ENCODE measurements at regions not wholly inside any gene's neighbourhood (a gene's known extent, or its start where the extent isn't known, plus 50 kb on each side); places are given as distances from the start of the nearest gene placed in this dataset.
A peak's percentile ranks its signal among the peaks of the same experiment; 100 is the strongest.

DNA sequence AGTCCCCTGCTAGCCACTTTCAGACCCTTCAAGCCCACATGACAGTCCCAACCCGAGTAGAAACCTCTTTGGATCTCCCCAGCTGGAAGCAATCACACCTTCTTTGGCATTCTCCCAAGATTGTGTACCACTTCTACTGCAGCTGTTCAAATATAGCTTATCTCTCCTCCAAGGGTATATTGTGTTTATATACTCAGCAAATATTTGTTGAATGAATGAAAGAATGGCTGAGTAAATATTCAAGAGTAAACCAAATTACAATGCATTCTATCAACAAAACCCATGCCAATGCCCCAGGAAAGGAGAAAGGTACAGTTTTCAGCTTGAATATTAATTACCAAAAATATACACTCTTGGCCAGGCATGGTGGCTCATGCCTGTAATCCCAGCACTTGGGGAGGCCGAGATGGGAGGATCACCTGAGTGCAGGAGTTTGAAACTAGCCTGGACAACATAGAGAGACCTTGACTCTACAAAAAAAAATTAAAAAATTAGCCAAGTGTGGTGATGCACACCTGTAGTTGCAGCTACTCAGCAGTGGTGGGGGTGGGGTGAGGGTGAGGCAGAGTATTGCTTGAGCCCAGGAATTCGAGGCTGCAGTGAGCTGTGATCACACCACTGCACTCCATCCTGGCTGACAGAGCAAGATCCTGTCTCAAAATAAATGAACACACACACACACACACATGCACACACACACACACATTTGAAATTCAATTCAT is 68.5 kb downstream of the NIBAN1 start:
- no peaks in the 10 kb centered on the region for H3K36me3 ChIP-seq
- peaks cover 17 to 95% (median 53%) of the 10 kb centered on the region in 4 donors for H3K4me1 ChIP-seq
- TF ChIP-seq POLR2AphosphoS5 (IDR thresholded peaks at IDR 0.05) (peak in 2 of 3 donors; percentile 50 to 54), POLR2A (IDR thresholded peaks at IDR 0.05) (no peak)
- intact Hi-C loops (cut with DNase I; ENCODE audit: low total_unique reads) = no loop called here
- H3K9me3 ChIP-seq = no peaks in the 10 kb centered on the region
- H3K4me3 ChIP-seq = no peak overlapping the region
- no peaks in the 10 kb centered on the region for H3K27me3 ChIP-seq
- WGBS, 5 donors = 19 to 45% (median 33%) methylated on average over 3 of the region's 3 CpGs
- H3K27ac ChIP-seq = peak overlapping the region; percentile 27 to 72 (median 53)
- peak; percentile 47 to 88 for DNase-seq

DNA sequence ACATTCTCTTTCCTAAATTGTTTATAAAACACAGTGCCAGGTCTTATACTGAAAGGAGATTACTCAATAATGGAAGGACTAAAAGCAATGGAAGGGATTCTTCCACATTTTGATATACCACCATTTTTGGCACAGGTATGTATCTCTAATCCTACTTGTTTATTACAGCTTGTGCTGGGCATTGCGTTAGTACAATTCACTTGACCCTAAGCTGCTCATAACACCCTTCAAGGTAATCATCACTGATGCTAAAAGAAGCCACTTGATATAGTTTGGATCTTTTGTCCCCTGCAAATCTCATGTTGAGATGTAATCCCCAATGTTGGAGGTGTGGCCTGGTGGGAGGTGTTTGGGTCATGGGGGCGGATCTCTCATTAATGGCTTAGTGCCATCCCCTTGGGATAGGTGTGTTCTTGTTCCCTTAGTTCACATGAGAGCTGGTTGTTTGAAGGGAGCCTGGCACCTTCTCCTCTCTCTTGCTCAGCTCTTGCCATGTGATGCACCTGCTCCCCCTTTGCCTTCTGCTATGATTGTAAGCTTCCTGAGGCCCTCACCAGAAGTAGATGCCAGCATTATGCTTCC is 71.1 kb downstream of the NIBAN1 start:
- no peaks in the 10 kb centered on the region for H3K9me3 ChIP-seq
- H3K27me3 ChIP-seq = no peaks in the 10 kb centered on the region
- peak overlapping the region in 2 of 5 donors; percentile 4 to 72 for H3K27ac ChIP-seq
- TF ChIP-seq EP300 (IDR thresholded peaks at IDR 0.05) (no peak), POLR2AphosphoS5 (IDR thresholded peaks at IDR 0.05) (peak in 1 of 3 donors; percentile 21)
- no peak overlapping the region for H3K4me3 ChIP-seq
- peaks cover 17 to 80% (median 48%) of the 10 kb centered on the region in 4 donors for H3K4me1 ChIP-seq
- 75 to 88% (median 84%) methylated on average over 2 of the region's 2 CpGs for WGBS, 5 donors
- intact Hi-C loops (cut with DNase I; ENCODE audit: low total_unique reads) = no loop called here
- peaks cover 0 to 10% (median 7%) of the 10 kb centered on the region in 4 donors for H3K36me3 ChIP-seq
- no peak for DNase-seq

DNA sequence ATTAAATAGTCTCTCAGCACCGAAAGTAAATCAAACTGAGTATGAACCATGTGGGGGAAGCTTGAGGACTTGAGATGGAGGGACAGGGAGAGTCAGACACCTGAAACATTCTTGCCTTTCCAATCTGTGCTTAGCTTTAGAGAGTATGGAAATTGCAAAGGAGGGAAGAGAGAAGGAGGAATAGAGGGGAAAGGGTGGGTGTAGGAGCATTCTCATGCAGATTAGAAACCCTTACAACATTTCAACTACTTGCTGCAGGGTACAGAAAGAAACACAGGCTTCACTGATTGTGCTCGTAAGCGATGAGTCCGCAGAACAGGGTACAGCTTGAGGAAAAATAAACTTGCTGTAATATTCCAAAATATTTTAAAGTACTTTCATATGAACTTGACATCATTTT is 73.8 kb downstream of the NIBAN1 start:
- peaks cover 8 to 53% (median 31%) of the 10 kb centered on the region in 4 donors for H3K4me1 ChIP-seq
- no peak overlapping the region for H3K4me3 ChIP-seq
- 82 to 95% (median 94%) methylated on average over 4 of the region's 4 CpGs for WGBS, 5 donors
- H3K27me3 ChIP-seq = no peaks in the 10 kb centered on the region
- no peak for DNase-seq
- TF ChIP-seq POLR2A (IDR thresholded peaks at IDR 0.05) (no peak), POLR2AphosphoS5 (IDR thresholded peaks at IDR 0.05) (no peak), EP300 (IDR thresholded peaks at IDR 0.05) (no peak)
- TF ChIP-seq, protein P1, sequence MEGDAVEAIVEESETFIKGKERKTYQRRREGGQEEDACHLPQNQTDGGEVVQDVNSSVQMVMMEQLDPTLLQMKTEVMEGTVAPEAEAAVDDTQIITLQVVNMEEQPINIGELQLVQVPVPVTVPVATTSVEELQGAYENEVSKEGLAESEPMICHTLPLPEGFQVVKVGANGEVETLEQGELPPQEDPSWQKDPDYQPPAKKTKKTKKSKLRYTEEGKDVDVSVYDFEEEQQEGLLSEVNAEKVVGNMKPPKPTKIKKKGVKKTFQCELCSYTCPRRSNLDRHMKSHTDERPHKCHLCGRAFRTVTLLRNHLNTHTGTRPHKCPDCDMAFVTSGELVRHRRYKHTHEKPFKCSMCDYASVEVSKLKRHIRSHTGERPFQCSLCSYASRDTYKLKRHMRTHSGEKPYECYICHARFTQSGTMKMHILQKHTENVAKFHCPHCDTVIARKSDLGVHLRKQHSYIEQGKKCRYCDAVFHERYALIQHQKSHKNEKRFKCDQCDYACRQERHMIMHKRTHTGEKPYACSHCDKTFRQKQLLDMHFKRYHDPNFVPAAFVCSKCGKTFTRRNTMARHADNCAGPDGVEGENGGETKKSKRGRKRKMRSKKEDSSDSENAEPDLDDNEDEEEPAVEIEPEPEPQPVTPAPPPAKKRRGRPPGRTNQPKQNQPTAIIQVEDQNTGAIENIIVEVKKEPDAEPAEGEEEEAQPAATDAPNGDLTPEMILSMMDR (IDR thresholded peaks at IDR 0.05) = no peak
- H3K27ac ChIP-seq = peak overlapping the region in 2 of 5 donors; percentile 7 to 72
- no peaks in the 10 kb centered on the region for H3K9me3 ChIP-seq
- intact Hi-C loops (cut with DNase I; ENCODE audit: low total_unique reads) = no loop called here
- H3K36me3 ChIP-seq = peaks cover 0 to 27% (median 18%) of the 10 kb centered on the region in 4 donors

DNA sequence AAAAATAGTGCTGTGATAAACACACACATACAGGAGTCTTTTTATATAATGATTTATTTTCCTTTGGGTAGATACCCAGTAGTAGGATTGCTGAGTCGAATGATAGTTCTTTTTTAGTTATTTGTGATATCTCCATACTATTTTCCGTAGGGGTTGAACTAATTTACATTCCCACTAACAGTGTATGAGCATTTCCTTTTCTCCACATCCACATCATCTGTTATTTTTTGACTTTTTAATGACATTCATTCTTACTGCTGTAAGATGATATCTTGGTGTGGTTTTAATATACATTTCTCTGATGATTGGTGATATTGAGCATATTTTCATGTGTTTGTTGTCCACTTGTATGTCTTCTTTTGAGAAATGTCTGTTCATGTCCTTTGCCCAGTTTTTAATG is 78.3 kb downstream of the NIBAN1 start:
- DNase-seq = no peak
- intact Hi-C loops (cut with DNase I; ENCODE audit: low total_unique reads) = no loop called here
- Histone ChIP-seq H3K27me3 (no peaks in the 10 kb centered on the region), H3K27ac (peak overlapping the region in 1 of 5 donors; percentile 36), H3K36me3 (peaks cover 0 to 44% (median 24%) of the 10 kb centered on the region in 4 donors), H3K4me1 (peaks cover 0 to 36% (median 20%) of the 10 kb centered on the region in 4 donors), H3K4me3 (no peak overlapping the region), H3K9me3 (no peaks in the 10 kb centered on the region)
- 38 to 91% (median 81%) methylated on average over 2 of the region's 2 CpGs for WGBS, 5 donors
- TF ChIP-seq EP300 (IDR thresholded peaks at IDR 0.05) (no peak), POLR2AphosphoS5 (IDR thresholded peaks at IDR 0.05) (no peak), POLR2A (IDR thresholded peaks at IDR 0.05) (no peak)
- TF ChIP-seq, protein P1 (IDR thresholded peaks at IDR 0.05) = no peak

DNA sequence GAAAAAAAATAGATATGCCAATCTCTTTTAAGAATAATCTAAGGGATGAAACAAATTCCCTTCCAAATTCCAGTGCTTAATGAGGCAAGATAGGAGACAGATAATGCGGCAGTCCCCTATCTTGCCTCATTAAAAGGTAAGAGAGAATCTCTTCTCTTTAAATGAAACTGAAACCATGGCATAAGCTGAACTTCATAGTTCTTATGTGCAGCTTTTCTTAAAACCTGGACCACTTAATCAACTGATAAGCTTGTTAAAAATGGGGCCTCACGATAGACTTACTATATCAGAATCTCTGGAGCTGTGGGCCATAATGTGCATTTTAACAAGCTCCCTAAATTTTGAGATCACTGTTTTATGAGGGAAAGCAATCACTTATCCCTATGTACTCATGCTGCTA is 79.2 kb downstream of the NIBAN1 start:
- no peaks in the 10 kb centered on the region for H3K9me3 ChIP-seq
- peaks cover 0 to 44% (median 24%) of the 10 kb centered on the region in 4 donors for H3K36me3 ChIP-seq
- intact Hi-C loops (cut with DNase I; ENCODE audit: low total_unique reads) = no loop called here
- no peaks in the 10 kb centered on the region for H3K27me3 ChIP-seq
- peaks cover 6 to 36% (median 23%) of the 10 kb centered on the region in 4 donors for H3K4me1 ChIP-seq
- TF ChIP-seq POLR2AphosphoS5 (IDR thresholded peaks at IDR 0.05) = no peak
- TF ChIP-seq EP300 (IDR thresholded peaks at IDR 0.05) = no peak
- TF ChIP-seq, protein P1 (IDR thresholded peaks at IDR 0.05) = no peak
- TF ChIP-seq POLR2A (IDR thresholded peaks at IDR 0.05) = no peak
- DNase-seq = no peak
- 39 to 70% (median 58%) methylated on average over 2 of the region's 2 CpGs for whole genome bisulfite sequencing, 5 donors
- no peak overlapping the region for H3K4me3 ChIP-seq
- H3K27ac ChIP-seq = peak overlapping the region in 1 of 5 donors; percentile 36

Measured in stomach (tissue), 8 donors.